Thyroid gland (tissue), 4 donors: ENCODE measurements at regions not wholly inside any gene's neighbourhood (a gene's known extent, or its start where the extent isn't known, plus 50 kb on each side); places are given as distances from the start of the nearest gene placed in this dataset.

Source experiments
- DNase-seq, 2 donors: peaks; one replicate each; pipeline ENCODE4 v3.0.0-alpha.2; 2019
- H3K27ac ChIP-seq, 3 donors: fragments of 200-600 bp; sonication (generic); 1 replicate in 2 of 3; 2 replicates in 1 of 3; pipeline ENCODE4 v1.5.1; 2016 to 2019; ENCODE audit warnings: mild to moderate bottlenecking in 1 of 3, moderate library complexity in 1 of 3
- H3K27me3 ChIP-seq: fragments of 200-600 bp; sonication (generic); one replicate; pipeline ENCODE4 v1.5.1; 2019
- H3K36me3 ChIP-seq, 2 donors: fragments of 200-600 bp; sonication (generic); one replicate each; pipeline ENCODE4 v1.5.1; 2016 to 2019
- H3K4me1 ChIP-seq, 2 donors: fragments of 200-600 bp; sonication (generic); one replicate each; pipeline ENCODE4 v1.5.1; 2017 to 2019
- H3K4me3 ChIP-seq, 3 donors: fragments of 200-600 bp; sonication (generic); replicated peaks in 1 of 3; 1 replicate in 2 of 3; 2 replicates in 1 of 3; pipeline ENCODE4 v1.5.1; 2016; ENCODE audit warnings: mild to moderate bottlenecking in 1 of 3
- H3K9me3 ChIP-seq: fragments of 200-600 bp; sonication (generic); one replicate; pipeline ENCODE4 v1.5.1; 2017
- POLR2A ChIP-seq, 2 donors: fragments of 450-650 bp; IDR thresholded peaks; one replicate each; pipeline ENCODE4 v1.6.1; 2017; ENCODE audit warnings: antibody characterized with exemption in 2 of 2, mild to moderate bottlenecking in 2 of 2, moderate library complexity in 1 of 2
- WGBS, 2 donors: methylation state at CpG; one replicate each; pipeline ENCODE4 v1.1.5; 2017; 5-methylcytosine and 5-hydroxymethylcytosine counted together
- intact Hi-C: fragments of 100-400 bp; cut with DNase I; formaldehyde crosslinking; loops from one replicate; pipeline ENCODE4 v1.15.1; 2023
- TF ChIP-seq, protein P1 (sequence below), 6 experiments: fragments of 200-600 bp in 3 of 6; fragments of 450-650 bp in 3 of 6; sonication (generic) in 3 of 6; IDR thresholded peaks; one replicate each; pipeline ENCODE4 v1.5.1; 2016 to 2019; ENCODE audit warnings: antibody characterized with exemption in 6 of 6, mild to moderate bottlenecking in 2 of 6, inconsistent platforms in 1 of 6, moderate library complexity in 1 of 6

DNA sequence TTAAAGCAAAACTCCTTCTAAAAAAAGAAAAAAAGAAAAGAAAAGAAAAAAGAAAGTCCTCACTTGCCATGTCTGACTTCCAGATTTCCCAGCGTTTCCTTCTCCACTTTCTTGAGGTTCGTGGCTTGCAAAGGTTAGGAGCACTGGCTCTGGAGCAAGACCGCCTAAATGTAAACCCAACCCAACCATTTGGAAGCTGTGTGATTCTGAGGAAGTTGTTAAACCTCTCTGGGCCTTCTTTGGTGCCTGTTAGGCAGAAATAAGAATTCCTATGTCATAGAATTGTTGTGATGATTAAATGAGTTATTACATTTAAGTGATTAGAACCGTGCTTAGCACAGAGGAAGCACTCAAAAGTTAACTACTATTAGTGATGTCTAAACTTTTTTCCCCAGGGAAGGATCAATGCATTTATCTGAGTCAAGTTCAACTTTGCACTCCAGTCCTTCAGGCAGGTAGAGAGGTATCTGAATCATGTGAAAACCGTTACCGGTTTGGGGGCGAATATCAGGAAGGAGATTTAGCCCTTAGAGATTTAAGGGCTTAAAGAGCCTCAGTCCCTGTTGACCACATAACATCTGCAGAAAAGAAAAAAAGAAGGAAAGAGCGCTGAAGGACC lies 78.3 kb upstream of the HES1 start:
- Histone ChIP-seq H3K9me3 (no peaks in the 10 kb centered on the region), H3K27ac (peak overlapping the region in 1 of 3 donors; percentile 42), H3K4me1 (peaks cover 12 to 24% of the 10 kb centered on the region in 2 donors), H3K36me3 (no peaks in the 10 kb centered on the region), H3K27me3 (no peaks in the 10 kb centered on the region), H3K4me3 (peak overlapping the region in 1 of 3 donors; percentile 18)
- TF ChIP-seq POLR2A (IDR thresholded peaks at IDR 0.05): no peak
- TF ChIP-seq, protein P1, sequence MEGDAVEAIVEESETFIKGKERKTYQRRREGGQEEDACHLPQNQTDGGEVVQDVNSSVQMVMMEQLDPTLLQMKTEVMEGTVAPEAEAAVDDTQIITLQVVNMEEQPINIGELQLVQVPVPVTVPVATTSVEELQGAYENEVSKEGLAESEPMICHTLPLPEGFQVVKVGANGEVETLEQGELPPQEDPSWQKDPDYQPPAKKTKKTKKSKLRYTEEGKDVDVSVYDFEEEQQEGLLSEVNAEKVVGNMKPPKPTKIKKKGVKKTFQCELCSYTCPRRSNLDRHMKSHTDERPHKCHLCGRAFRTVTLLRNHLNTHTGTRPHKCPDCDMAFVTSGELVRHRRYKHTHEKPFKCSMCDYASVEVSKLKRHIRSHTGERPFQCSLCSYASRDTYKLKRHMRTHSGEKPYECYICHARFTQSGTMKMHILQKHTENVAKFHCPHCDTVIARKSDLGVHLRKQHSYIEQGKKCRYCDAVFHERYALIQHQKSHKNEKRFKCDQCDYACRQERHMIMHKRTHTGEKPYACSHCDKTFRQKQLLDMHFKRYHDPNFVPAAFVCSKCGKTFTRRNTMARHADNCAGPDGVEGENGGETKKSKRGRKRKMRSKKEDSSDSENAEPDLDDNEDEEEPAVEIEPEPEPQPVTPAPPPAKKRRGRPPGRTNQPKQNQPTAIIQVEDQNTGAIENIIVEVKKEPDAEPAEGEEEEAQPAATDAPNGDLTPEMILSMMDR (IDR thresholded peaks at IDR 0.05): no peak
- no peak for DNase-seq
- 76 to 77% methylated on average over 8 of the region's 8 CpGs for WGBS, 2 donors
- intact Hi-C loops: no loop called here

DNA sequence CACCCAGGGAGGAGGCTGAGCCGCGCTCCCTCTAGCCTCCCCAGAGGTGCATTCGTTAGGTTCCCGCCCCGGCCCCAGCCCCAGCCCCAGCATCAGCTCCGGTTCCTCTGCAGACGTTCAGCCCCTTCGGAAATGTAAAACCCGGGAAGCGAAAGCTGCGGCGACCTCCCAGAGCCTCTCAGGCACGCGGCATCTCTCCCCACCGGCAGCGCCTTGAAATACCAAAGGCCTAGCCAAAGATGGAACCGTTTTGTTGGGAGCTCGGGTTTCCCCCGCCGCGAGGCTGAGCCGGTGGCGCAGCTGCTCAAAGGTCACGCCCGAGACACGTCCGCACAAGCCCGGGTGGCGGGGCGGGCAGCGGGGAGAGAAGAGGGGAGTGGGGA lies 77.8 kb upstream of the HES1 start:
- peak; percentile 63 to 75 for DNase-seq
- Histone ChIP-seq H3K9me3 (no peaks in the 10 kb centered on the region), H3K27me3 (no peaks in the 10 kb centered on the region), H3K27ac (peak overlapping the region; percentile 22 to 44 (median 42)), H3K36me3 (no peaks in the 10 kb centered on the region), H3K4me3 (peak overlapping the region in 1 of 3 donors; percentile 18), H3K4me1 (peaks cover 12 to 24% of the 10 kb centered on the region in 2 donors)
- intact Hi-C loops: no loop called here
- TF ChIP-seq, protein P1 (IDR thresholded peaks at IDR 0.05): no peak
- peak in 1 of 2 donors; percentile 23 for TF ChIP-seq POLR2A (IDR thresholded peaks at IDR 0.05)
- 5 to 12% methylated on average over 21 to 28 of the region's 31 CpGs for WGBS, 2 donors

DNA sequence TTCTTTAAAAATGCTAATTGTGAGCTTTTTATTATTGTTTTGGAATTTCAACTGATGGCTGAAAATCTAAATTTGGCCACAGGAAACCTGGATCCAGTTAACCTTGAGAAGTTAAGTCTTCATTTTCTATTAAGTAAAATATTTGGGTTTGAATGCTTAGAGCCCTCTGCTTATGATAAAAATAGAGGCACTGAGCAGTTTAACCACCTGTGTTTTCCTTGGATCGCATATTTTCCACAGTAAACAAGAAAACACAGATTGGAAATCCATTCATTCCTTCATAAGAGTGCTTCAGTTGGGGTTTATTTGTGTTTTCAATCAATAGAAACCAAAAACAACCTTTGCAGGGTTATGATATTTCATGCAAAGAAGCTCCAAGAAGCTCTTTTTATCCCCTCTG lies 77.2 kb upstream of the HES1 start:
- intact Hi-C loops: no loop called here
- DNase-seq: no peak
- Histone ChIP-seq H3K36me3 (no peaks in the 10 kb centered on the region), H3K27ac (peak overlapping the region; percentile 7 to 44 (median 12)), H3K27me3 (no peaks in the 10 kb centered on the region), H3K4me1 (peaks cover 12 to 24% of the 10 kb centered on the region in 2 donors), H3K4me3 (no peak overlapping the region), H3K9me3 (no peaks in the 10 kb centered on the region)
- WGBS, 2 donors: 77 to 85% methylated on average over 1 of the region's 1 CpG
- TF ChIP-seq, protein P1 (IDR thresholded peaks at IDR 0.05): no peak

DNA sequence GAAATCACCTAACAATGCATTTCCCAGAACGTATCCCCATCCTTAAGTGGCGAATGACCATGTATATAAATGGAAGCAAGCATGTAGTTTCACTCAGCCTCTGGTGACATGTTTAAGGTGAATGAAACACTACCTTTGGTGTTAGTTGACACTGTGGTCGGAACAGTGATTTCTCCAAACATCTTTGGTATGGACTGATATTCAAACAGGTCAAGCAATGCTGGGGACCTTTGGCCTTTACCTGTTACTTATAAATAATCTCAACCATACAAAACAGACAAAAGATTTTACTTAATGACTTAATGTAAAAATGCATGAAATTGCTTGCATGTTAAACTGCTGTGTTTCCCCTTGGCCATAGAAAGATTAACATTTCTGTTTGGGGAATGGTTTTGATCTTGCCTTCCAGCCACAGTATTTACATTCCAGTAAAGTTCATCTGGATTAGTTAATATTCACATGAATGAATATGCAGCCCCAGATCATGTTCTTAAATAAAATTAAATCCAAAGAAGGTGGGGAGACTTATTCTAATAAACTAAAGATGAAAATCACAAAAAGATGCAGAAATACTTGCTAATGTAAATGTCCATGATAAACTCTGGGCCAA lies 74.4 kb upstream of the HES1 start:
- DNase-seq: no peak
- no peak overlapping the region for H3K27ac ChIP-seq
- WGBS, 2 donors: 83 to 95% methylated on average over 3 of the region's 3 CpGs

DNA sequence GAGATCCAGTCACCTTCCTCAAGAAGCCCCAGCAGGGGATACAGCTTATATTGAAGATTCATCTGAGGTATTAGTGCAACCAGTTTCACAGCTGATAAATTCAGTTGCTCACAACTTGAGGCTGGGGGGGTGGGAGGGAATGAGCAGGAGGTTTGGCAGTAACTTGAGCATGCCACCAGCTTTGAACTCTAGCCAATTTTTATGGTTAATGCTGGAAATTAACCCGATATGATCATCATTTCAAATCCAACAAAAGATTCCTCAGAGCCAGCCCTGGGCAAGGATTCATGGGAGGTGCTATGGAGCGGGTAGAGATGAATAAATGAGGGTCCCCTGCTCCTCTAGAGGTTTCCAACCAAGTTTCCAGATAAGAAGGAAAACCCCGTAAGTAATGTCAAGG lies 73.1 kb upstream of the HES1 start:
- H3K27me3 ChIP-seq: no peaks in the 10 kb centered on the region
- no peaks in the 10 kb centered on the region for H3K9me3 ChIP-seq
- no peaks in the 10 kb centered on the region for H3K36me3 ChIP-seq
- no peak for DNase-seq
- H3K4me3 ChIP-seq: no peak overlapping the region
- no peak overlapping the region for H3K27ac ChIP-seq
- 80 to 96% methylated on average over 3 of the region's 3 CpGs for WGBS, 2 donors
- intact Hi-C loops: no loop called here
- TF ChIP-seq POLR2A (IDR thresholded peaks at IDR 0.05): no peak
- TF ChIP-seq, protein P1 (IDR thresholded peaks at IDR 0.05): no peak
- peaks cover 7 to 13% of the 10 kb centered on the region in 2 donors for H3K4me1 ChIP-seq

More for the DNA sequence above, 74.4 kb upstream of the HES1 start:
- Histone ChIP-seq H3K4me1 (peaks cover 12 to 22% of the 10 kb centered on the region in 2 donors), H3K4me3 (no peak overlapping the region), H3K36me3 (no peaks in the 10 kb centered on the region), H3K9me3 (no peaks in the 10 kb centered on the region), H3K27me3 (no peaks in the 10 kb centered on the region)
- TF ChIP-seq POLR2A (IDR thresholded peaks at IDR 0.05): no peak
- TF ChIP-seq, protein P1 (IDR thresholded peaks at IDR 0.05): no peak
- intact Hi-C loops: no loop called here
